HepG2 (cell line): ENCODE measurements at regions not wholly inside any gene's neighbourhood (a gene's known extent, or its start where the extent isn't known, plus 50 kb on each side); places are given as distances from the start of the nearest gene placed in this dataset.

Experiments
- ATAC-seq: fragments of 200-7000 bp; cut with Tn5 transposase; 3 replicates; pipeline ENCODE4 v1.9.1; 2020; ENCODE audit warnings: mild to moderate bottlenecking, moderate library complexity
- BruUV-seq: library from RNA; stranded (reverse); fragments of 400-500 nt; replicated peaks from 2 replicates; lab custom pipeline; 2021; lab: Mats Ljungman, UMichigan
- CTCF ChIA-PET: fragments of 300-600 bp; formaldehyde crosslinking; extraction: SDS; loops from one replicate; lab custom pipeline; 2021; ENCODE audit warnings: low total read pairs, inconsistent platforms, low intra/inter-chr PET ratio; lab: Yijun Ruan, JAX
- POLR2A ChIA-PET: fragments of 350-600 bp; sonication (Branson Sonifier 250); formaldehyde crosslinking; loops from one replicate; lab custom pipeline; 2020; ENCODE audit warnings: antibody characterized with exemption, inconsistent platforms; lab: Yijun Ruan, JAX
- DNase-seq: peaks from one replicate; pipeline ENCODE4 v3.0.0-alpha.2; 2015; ENCODE audit warnings: low spot score
- FAIRE-seq: peaks from 3 replicates; lab custom pipeline; 2011; peaks lifted over from hg19 to GRCh38; lab: Jason Lieb, UNC
- H2AFZ ChIP-seq: one replicate; pipeline ENCODE4 v1.6.1; 2011; ENCODE audit warnings: low read length, inconsistent platforms
- H3K27ac ChIP-seq: fragments of 300-600 bp; 3 replicates; pipeline ENCODE4 v1.8.0; 2011; ENCODE audit warnings: mixed run types, mild to moderate bottlenecking, mixed read lengths, low read length, inconsistent platforms; ENCODE audit not compliant: insufficient read depth; ENCODE audit errors: extremely low read length
- H3K27me3 ChIP-seq, 2 experiments: fragments of 200-600 bp in 1 of 2; 2 replicates in 1 of 2; 3 replicates in 1 of 2; pipeline versions ENCODE4 v1.6.0 to v1.8.0; 2011; ENCODE audit warnings: low read length in 2 of 2, mild to moderate bottlenecking in 2 of 2, moderate library complexity in 2 of 2, inconsistent platforms in 1 of 2; ENCODE audit not compliant: insufficient read depth in 2 of 2, control insufficient read depth in 1 of 2
- H3K36me3 ChIP-seq, 2 experiments: fragments of 200-600 bp in 1 of 2; replicated peaks in 1 of 2; 2 replicates in 1 of 2; 3 replicates in 1 of 2; pipeline versions ENCODE4 v1.5.1 to v1.8.0; 2011; ENCODE audit warnings: low read length in 2 of 2, inconsistent platforms in 1 of 2; ENCODE audit not compliant: insufficient read depth in 2 of 2, control insufficient read depth in 1 of 2
- H3K4me1 ChIP-seq: 2 replicates; pipeline ENCODE4 v1.5.1; 2012; ENCODE audit warnings: low read length, inconsistent platforms; ENCODE audit not compliant: insufficient read depth
- H3K4me2 ChIP-seq: 2 replicates; pipeline ENCODE4 v1.6.0; 2011; ENCODE audit warnings: low read depth, low read length, inconsistent platforms
- H3K4me3 ChIP-seq, 3 experiments: fragments of 200-600 bp in 1 of 3; sonication (generic), shearing (Covaris generic) in 1 of 3; replicated peaks in 1 of 3; 2 replicates each; pipeline ENCODE4 v1.5.1; 2011 to 2016; ENCODE audit warnings: low read length in 3 of 3, inconsistent platforms in 2 of 3, low read depth in 2 of 3, mild to moderate bottlenecking in 2 of 3, control low read depth in 1 of 3, mixed read lengths in 1 of 3; ENCODE audit not compliant: insufficient read depth in 1 of 3
- H3K79me2 ChIP-seq: one replicate; pipeline ENCODE4 v1.6.1; 2011; ENCODE audit warnings: low read length, inconsistent platforms; ENCODE audit not compliant: insufficient read depth
- H3K9ac ChIP-seq: 2 replicates; pipeline ENCODE4 v1.6.0; 2011; ENCODE audit warnings: mild to moderate bottlenecking, low read depth, low read length, inconsistent platforms; ENCODE audit not compliant: insufficient read depth
- H3K9me3 ChIP-seq: 2 replicates; pipeline ENCODE4 v1.5.1; 2012; ENCODE audit warnings: mild to moderate bottlenecking, low read length
- H4K20me1 ChIP-seq: 2 replicates; pipeline ENCODE4 v1.6.0; 2011; ENCODE audit warnings: inconsistent platforms, mild to moderate bottlenecking, low read length, moderate library complexity; ENCODE audit not compliant: insufficient read depth
- BRCA1 ChIP-seq: sonication (generic); formaldehyde crosslinking; IDR thresholded peaks from 2 replicates; pipeline ENCODE4 v1.4.0; 2020; ENCODE audit warnings: missing genetic modification reagents
- CAMTA2 ChIP-seq: sonication (generic); formaldehyde crosslinking; IDR thresholded peaks from 2 replicates; pipeline ENCODE4 v1.4.0; 2020; ENCODE audit warnings: mild to moderate bottlenecking, missing genetic modification reagents, borderline replicate concordance
- CREBL2 ChIP-seq: sonication (generic); formaldehyde crosslinking; IDR thresholded peaks from 2 replicates; pipeline ENCODE4 v1.8.1; 2023; ENCODE audit warnings: missing genetic modification reagents, mild to moderate bottlenecking, borderline replicate concordance
- FOXK1 ChIP-seq: sonication (generic); formaldehyde crosslinking; IDR thresholded peaks from 2 replicates; pipeline ENCODE4 v1.4.0; 2020; ENCODE audit warnings: low read depth, missing genetic modification reagents, borderline replicate concordance
- IRF2 ChIP-seq: IDR thresholded peaks from 2 replicates; pipeline ENCODE4 v1.6.1; 2018; ENCODE audit warnings: missing genetic modification reagents, missing compliant biosample characterization
- JUNB ChIP-seq: sonication (generic); formaldehyde crosslinking; IDR thresholded peaks from 2 replicates; pipeline ENCODE4 v1.8.0; 2022; ENCODE audit warnings: missing genetic modification reagents, mild to moderate bottlenecking, borderline replicate concordance
- MTA1 ChIP-seq: sonication (generic); formaldehyde crosslinking; IDR thresholded peaks from 2 replicates; pipeline ENCODE4 v1.4.0; 2020; ENCODE audit warnings: missing genetic modification reagents, mild to moderate bottlenecking, borderline replicate concordance
- NCOR1 ChIP-seq: fragments of 200-600 bp; sonication (generic); IDR thresholded peaks from 2 replicates; pipeline ENCODE4 v1.7.0; 2017; ENCODE audit warnings: antibody characterized with exemption, low read length, borderline replicate concordance
- ZFY ChIP-seq: sonication (generic); formaldehyde crosslinking; IDR thresholded peaks from 2 replicates; pipeline ENCODE4 v1.4.0; 2020; ENCODE audit warnings: missing genetic modification reagents
- ZNF10 ChIP-seq: sonication (generic); formaldehyde crosslinking; IDR thresholded peaks from 2 replicates; pipeline ENCODE4 v1.4.0; 2020; ENCODE audit warnings: mild to moderate bottlenecking, low read depth, missing genetic modification reagents, borderline replicate concordance
- ZNF160 ChIP-seq: sonication (generic); formaldehyde crosslinking; IDR thresholded peaks from 2 replicates; pipeline ENCODE4 v1.8.0; 2022; ENCODE audit warnings: mild to moderate bottlenecking, inconsistent platforms, missing genetic modification reagents
- ZNF530 ChIP-seq: sonication (generic); formaldehyde crosslinking; IDR thresholded peaks from 2 replicates; pipeline ENCODE4 v1.5.0; 2020; ENCODE audit warnings: low read depth, mild to moderate bottlenecking, missing genetic modification reagents
- ZNF547 ChIP-seq: sonication (generic); formaldehyde crosslinking; IDR thresholded peaks from 2 replicates; pipeline ENCODE4 v1.5.1; 2020; ENCODE audit warnings: mild to moderate bottlenecking, missing genetic modification reagents
- ZNF704 ChIP-seq: sonication (generic); formaldehyde crosslinking; IDR thresholded peaks from 2 replicates; pipeline ENCODE4 v1.8.1; 2023; ENCODE audit warnings: mild to moderate bottlenecking, inconsistent platforms, moderate library complexity, missing genetic modification reagents, borderline replicate concordance
- ZNF713 ChIP-seq: sonication (generic); formaldehyde crosslinking; IDR thresholded peaks from 2 replicates; pipeline ENCODE4 v1.4.0; 2020; ENCODE audit warnings: mild to moderate bottlenecking, missing genetic modification reagents
- ZNF784 ChIP-seq: sonication (generic); formaldehyde crosslinking; IDR thresholded peaks from 2 replicates; pipeline ENCODE4 v1.5.1; 2020; ENCODE audit warnings: missing genetic modification reagents, mild to moderate bottlenecking, borderline replicate concordance
- ZNF891 ChIP-seq: sonication (generic); formaldehyde crosslinking; IDR thresholded peaks from 2 replicates; pipeline ENCODE4 v1.5.0; 2020; ENCODE audit warnings: mild to moderate bottlenecking, missing genetic modification reagents
- ZSCAN9 ChIP-seq: IDR thresholded peaks from 2 replicates; pipeline ENCODE4 v1.6.1; 2016; ENCODE audit warnings: borderline replicate concordance
- WGBS: methylation state at CpG from one replicate; pipeline ENCODE4 v1.1.6; 2017; ENCODE audit warnings: low lambda C conversion rate; 5-methylcytosine and 5-hydroxymethylcytosine counted together
- in situ Hi-C: cut with HindIII; loops from 2 replicates; pipeline ENCODE4 v1.10.0; 2017; ENCODE audit warnings: low pct_unique_long_range_greater_than_20kb; ENCODE audit not compliant: extremely low pct_ligation_motif_present
- intact Hi-C: fragments of 100-400 bp; cut with micrococcal nuclease; formaldehyde crosslinking; loops from one replicate; pipeline ENCODE4 v1.10.0; 2022; ENCODE audit not compliant: unreplicated experiment

- TF ChIP-seq JUNB (CRISPR knock-in tag) (no peak), ZNF784 (CRISPR knock-in tag) (no peak)
Measured at GRCh38 chr21:24989516-24989915, 617.8 kb downstream of the MRPL39 start (continued).

- 5% methylated on average over 8 of the region's 8 CpGs for WGBS
- Histone ChIP-seq H3K79me2 (no peaks in the 10 kb centered on the region), H3K36me3 (no peaks in the 10 kb centered on the region), H3K4me3 (no peak overlapping the region), H3K27me3 (no peaks in the 10 kb centered on the region), H3K9ac (no peak overlapping the region), H4K20me1 (no peaks in the 10 kb centered on the region), H2AFZ (no peak overlapping the region), H3K4me1 (no peaks in the 10 kb centered on the region), H3K27ac (no peak overlapping the region), H3K9me3 (peaks cover 95% of the 10 kb centered on the region), H3K4me2 (no peak overlapping the region)
- in situ Hi-C loops (no loop called here), intact Hi-C loops (no loop called here)
- FAIRE-seq (no peak), ATAC-seq (no peak), DNase-seq (no peak)
- ChIA-PET CTCF (no interaction called here), POLR2A (no interaction called here)
- no TSS peak for BruUV-seq
- TF ChIP-seq ZNF547 (CRISPR knock-in tag) (no peak), ZNF160 (CRISPR knock-in tag) (no peak), ZNF891 (CRISPR knock-in tag) (no peak), ZFY (no peak)
Measured at GRCh38 chr21:24988941-24989340, 618.3 kb downstream of the MRPL39 start.

GRCh38 chr21:24976238-24976637 lies 631.0 kb downstream of the MRPL39 start:
- ChIA-PET CTCF (no interaction called here), POLR2A (no interaction called here)
- no peak overlapping the region for H3K4me2 ChIP-seq
- TF ChIP-seq CREBL2 (CRISPR knock-in tag) (no peak), ZNF704 (CRISPR knock-in tag) (no peak), ZNF530 (CRISPR knock-in tag) (no peak), FOXK1 (CRISPR knock-in tag) (no peak), IRF2 (CRISPR knock-in tag) (no peak), ZNF10 (no peak), CAMTA2 (CRISPR knock-in tag) (no peak), MTA1 (no peak), ZSCAN9 (CRISPR knock-in tag) (no peak), NCOR1 (no peak), ZNF713 (CRISPR knock-in tag) (no peak), BRCA1 (CRISPR knock-in tag) (no peak)
- WGBS = 3% methylated on average over 1 of the region's 1 CpG
- intact Hi-C loops = no loop called here
- DNase-seq (no peak), ATAC-seq (no peak), FAIRE-seq (no peak)
- H3K9me3 ChIP-seq = peaks cover 86% of the 10 kb centered on the region
- H3K4me1 ChIP-seq = no peaks in the 10 kb centered on the region
- no peak overlapping the region for H2AFZ ChIP-seq
- H3K27me3 ChIP-seq = no peaks in the 10 kb centered on the region
- H4K20me1 ChIP-seq = no peaks in the 10 kb centered on the region
- no peaks in the 10 kb centered on the region for H3K79me2 ChIP-seq
- no peak overlapping the region for H3K27ac ChIP-seq
- H3K4me3 ChIP-seq = no peak overlapping the region
- H3K36me3 ChIP-seq = no peaks in the 10 kb centered on the region
- H3K9ac ChIP-seq = no peak overlapping the region
- in situ Hi-C loops = no loop called here
- no TSS peak for BruUV-seq
